GM19395 (cell line): ENCODE measurements at regions not wholly inside any gene's neighbourhood (a gene's known extent, or its start where the extent isn't known, plus 50 kb on each side); places are given as distances from the start of the nearest gene placed in this dataset.
A peak's percentile ranks its signal among the peaks of the same experiment; 100 is the strongest.

Experiments used
- ATAC-seq: cut with Tn5 transposase; IDR thresholded peaks from one replicate; pipeline ENCODE4 v1.9.1; 2021; ENCODE audit warnings: mild to moderate bottlenecking, moderate library complexity; ENCODE audit not compliant: unreplicated experiment

- no peak for ATAC-seq
These were observed 1006.4 kb upstream of the TMEM132C start for GRCh38 chr12:127260531-127260930.

GRCh38 chr12:127260999-127261398 is 1006.0 kb upstream of the TMEM132C start:
- ATAC-seq: no peak

- no peak for ATAC-seq
These were observed 1004.4 kb upstream of the TMEM132C start for GRCh38 chr12:127262615-127263014.

- no peak for ATAC-seq
These were observed 1003.3 kb upstream of the TMEM132C start for GRCh38 chr12:127263621-127264020.

GRCh38 chr12:127267128-127267527 is 999.8 kb upstream of the TMEM132C start:
- ATAC-seq: no peak

- no peak for ATAC-seq
These were observed 998.8 kb upstream of the TMEM132C start for GRCh38 chr12:127268213-127268612.

- no peak for ATAC-seq
These were observed 998.1 kb upstream of the TMEM132C start for GRCh38 chr12:127268706-127269425.

GRCh38 chr12:127270193-127270592 is 996.8 kb upstream of the TMEM132C start:
- ATAC-seq: no peak

GRCh38 chr12:127271776-127272175 is 995.2 kb upstream of the TMEM132C start:
- ATAC-seq: no peak

GRCh38 chr12:127272864-127273263 is 994.1 kb upstream of the TMEM132C start:
- no peak for ATAC-seq

GRCh38 chr12:127273626-127274025 is 993.3 kb upstream of the TMEM132C start:
- ATAC-seq: no peak

- ATAC-seq: no peak
These were observed 991.6 kb upstream of the TMEM132C start for GRCh38 chr12:127275416-127275815.

GRCh38 chr12:127277882-127278281 is 989.1 kb upstream of the TMEM132C start:
- peak; percentile 74 for ATAC-seq

GRCh38 chr12:127278351-127278750 is 988.6 kb upstream of the TMEM132C start:
- peak; percentile 16 for ATAC-seq

- peak; percentile 75 for ATAC-seq
These were observed 986.3 kb upstream of the TMEM132C start for GRCh38 chr12:127280393-127281275.

GRCh38 chr12:127282786-127283565 is 984.0 kb upstream of the TMEM132C start:
- no peak for ATAC-seq

- ATAC-seq: no peak
These were observed 982.9 kb upstream of the TMEM132C start for GRCh38 chr12:127284021-127284420.

GRCh38 chr12:127284870-127285431 is 982.0 kb upstream of the TMEM132C start:
- ATAC-seq: no peak

GRCh38 chr12:127286281-127286680 is 980.7 kb upstream of the TMEM132C start:
- no peak for ATAC-seq

GRCh38 chr12:127287256-127287655 is 979.7 kb upstream of the TMEM132C start:
- no peak for ATAC-seq

- no peak for ATAC-seq
These were observed 976.7 kb upstream of the TMEM132C start for GRCh38 chr12:127290251-127290650.
